CD14-positive monocyte (primary cell): ENCODE measurements at regions not wholly inside any gene's neighbourhood (a gene's known extent, or its start where the extent isn't known, plus 50 kb on each side); places are given as distances from the start of the nearest gene placed in this dataset.

Source experiments
- DNase-seq, 3 donors: peaks; one replicate each; pipeline ENCODE4 v3.0.0-alpha.2; 2011 to 2022
- H2AFZ ChIP-seq: 2 replicates; pipeline ENCODE4 v1.6.0; 2012; ENCODE audit warnings: mild to moderate bottlenecking, low read depth, low read length, inconsistent platforms; ENCODE audit not compliant: insufficient read depth, poor library complexity, severe bottlenecking
- H3K27ac ChIP-seq, 2 donors: 1 replicate in 1 of 2; 2 replicates in 1 of 2; pipeline ENCODE4 v1.5.1; 2012 to 2013; ENCODE audit warnings: low read length in 2 of 2, control low read depth in 1 of 2, inconsistent platforms in 1 of 2, low read depth in 1 of 2, mild to moderate bottlenecking in 1 of 2
- H3K27me3 ChIP-seq, 2 donors: one replicate each; pipeline versions ENCODE4 v1.6.0 to v1.6.1; 2011 to 2013; ENCODE audit warnings: low read length in 2 of 2; ENCODE audit not compliant: control insufficient read depth in 2 of 2, insufficient read depth in 2 of 2
- H3K36me3 ChIP-seq, 2 donors: replicated peaks in 1 of 2; 1 replicate in 1 of 2; 2 replicates in 1 of 2; pipeline versions ENCODE4 v1.5.1 to v1.6.1; 2012 to 2013; ENCODE audit warnings: low read length in 2 of 2, control low read depth in 1 of 2, inconsistent platforms in 1 of 2, mild to moderate bottlenecking in 1 of 2; ENCODE audit not compliant: insufficient read depth in 2 of 2, control insufficient read depth in 1 of 2
- H3K4me1 ChIP-seq, 2 donors: 1 replicate in 1 of 2; 2 replicates in 1 of 2; pipeline versions ENCODE4 v1.5.1 to v1.6.1; 2012 to 2013; ENCODE audit warnings: low read length in 2 of 2, control low read depth in 1 of 2, inconsistent platforms in 1 of 2, mild to moderate bottlenecking in 1 of 2, moderate library complexity in 1 of 2; ENCODE audit not compliant: insufficient read depth in 2 of 2, control insufficient read depth in 1 of 2
- H3K4me2 ChIP-seq: replicated peaks from 2 replicates; pipeline ENCODE3; 2012; ENCODE audit warnings: low read length, moderate library complexity, mild to moderate bottlenecking; ENCODE audit not compliant: poor library complexity, severe bottlenecking; ENCODE audit errors: extremely low read depth
- H3K4me3 ChIP-seq, 3 experiments: fragments of 200-600 bp in 1 of 3; sonication (generic) in 1 of 3; replicated peaks in 1 of 3; 1 replicate in 2 of 3; 2 replicates in 1 of 3; pipeline ENCODE4 v1.5.1; 2011 to 2013; ENCODE audit warnings: low read length in 3 of 3, mild to moderate bottlenecking in 3 of 3, control low read depth in 2 of 3, low read depth in 2 of 3, inconsistent platforms in 1 of 3, moderate library complexity in 1 of 3
- H3K79me2 ChIP-seq: 2 replicates; pipeline ENCODE4 v1.6.0; 2012; ENCODE audit warnings: mild to moderate bottlenecking, control low read depth, inconsistent platforms, low read length, moderate library complexity; ENCODE audit not compliant: insufficient read depth
- H3K9ac ChIP-seq: 2 replicates; pipeline ENCODE4 v1.6.0; 2017; ENCODE audit warnings: low read length, mild to moderate bottlenecking; ENCODE audit not compliant: insufficient read depth, poor library complexity, severe bottlenecking
- H3K9me3 ChIP-seq, 2 donors: replicated peaks in 1 of 2; 1 replicate in 1 of 2; 2 replicates in 1 of 2; pipeline versions ENCODE4 v1.5.1 to v1.6.1; 2012 to 2013; ENCODE audit warnings: low read length in 2 of 2, control low read depth in 1 of 2; ENCODE audit not compliant: control insufficient read depth in 1 of 2, insufficient read depth in 1 of 2
- H4K20me1 ChIP-seq: 2 replicates; pipeline ENCODE4 v1.6.0; 2012; ENCODE audit warnings: mild to moderate bottlenecking, low read length, control low read depth, moderate library complexity; ENCODE audit not compliant: insufficient read depth
- H3K27ac Mint-ChIP-seq, 7 donors: one replicate each; pipeline ENCODE4 v1.8.0; 2020; ENCODE audit warnings: mild to moderate bottlenecking in 7 of 7, mixed read lengths in 7 of 7, moderate library complexity in 6 of 7, inconsistent platforms in 2 of 7
- H3K27me3 Mint-ChIP-seq, 3 donors: one replicate each; pipeline ENCODE4 v1.8.0; 2021 to 2022; ENCODE audit warnings: low read depth in 3 of 3, mild to moderate bottlenecking in 3 of 3, mixed read lengths in 3 of 3, moderate library complexity in 3 of 3, inconsistent platforms in 1 of 3
- H3K36me3 Mint-ChIP-seq, 2 donors: one replicate each; pipeline ENCODE4 v1.8.0; 2020; ENCODE audit warnings: mixed read lengths in 2 of 2, inconsistent platforms in 1 of 2, mild to moderate bottlenecking in 1 of 2
- H3K4me1 Mint-ChIP-seq: one replicate; pipeline ENCODE4 v1.8.0; 2020; ENCODE audit warnings: mild to moderate bottlenecking, mixed read lengths
- H3K4me3 Mint-ChIP-seq, 2 donors: one replicate each; pipeline ENCODE4 v1.8.0; 2020; ENCODE audit warnings: mild to moderate bottlenecking in 2 of 2, mixed read lengths in 2 of 2, moderate library complexity in 1 of 2
- H3K9me3 Mint-ChIP-seq, 7 donors: one replicate each; pipeline ENCODE4 v1.8.0; 2020 to 2022; ENCODE audit warnings: mixed read lengths in 7 of 7, mild to moderate bottlenecking in 6 of 7, moderate library complexity in 6 of 7, inconsistent platforms in 2 of 7
- CTCF ChIP-seq: fragments of 200-600 bp; IDR thresholded peaks from one replicate; pipeline ENCODE4 v1.8.0; 2022; ENCODE audit warnings: antibody characterized with exemption, mild to moderate bottlenecking
- WGBS: methylation state at CpG from one replicate; pipeline ENCODE4 v1.1.5; 2013; ENCODE audit warnings: missing lambda C conversion rate; ENCODE audit not compliant: insufficient coverage; 5-methylcytosine and 5-hydroxymethylcytosine counted together
- intact Hi-C, 2 donors: fragments of 100-400 bp; cut with micrococcal nuclease; formaldehyde crosslinking; loops; one replicate each; pipeline versions ENCODE4 v1.15.0 to v1.15.1; 2023

- no peak overlapping the region for H2AFZ ChIP-seq
- Mint-ChIP-seq H3K27me3 (no peaks in the 10 kb centered on the region), H3K36me3 (peaks cover 0 to 5% of the 10 kb centered on the region in 2 donors), H3K4me3 (no peak overlapping the region), H3K27ac (no peak overlapping the region), H3K4me1 (no peaks in the 10 kb centered on the region), H3K9me3 (no peaks in the 10 kb centered on the region)
- H3K9ac ChIP-seq, result no peak overlapping the region
- H3K4me2 ChIP-seq, result no peak overlapping the region
- no peak for TF ChIP-seq CTCF
- no peaks in the 10 kb centered on the region for H3K36me3 ChIP-seq
- intact Hi-C loops, result no loop called here
- H3K79me2 ChIP-seq, result peaks cover 3% of the 10 kb centered on the region
- no peak overlapping the region for H3K27ac ChIP-seq
- no peak for DNase-seq
- no CpG with 5 or more reads among the region's 4 CpGs for WGBS
- H3K4me3 ChIP-seq, result no peak overlapping the region
- H4K20me1 ChIP-seq, result no peaks in the 10 kb centered on the region
- no peaks in the 10 kb centered on the region for H3K27me3 ChIP-seq
- H3K4me1 ChIP-seq, result no peaks in the 10 kb centered on the region
- H3K9me3 ChIP-seq, result no peaks in the 10 kb centered on the region
These were observed 225.9 kb downstream of the PTPRC start for GRCh38 chr1:198864695-198865094.

GRCh38 chr1:198865319-198865718 lies 226.5 kb downstream of the PTPRC start:
- H3K27me3 Mint-ChIP-seq, result no peaks in the 10 kb centered on the region
- H4K20me1 ChIP-seq, result no peaks in the 10 kb centered on the region
- no peak overlapping the region for H3K4me3 Mint-ChIP-seq
- H3K4me3 ChIP-seq, result no peak overlapping the region
- no peaks in the 10 kb centered on the region for H3K4me1 Mint-ChIP-seq
- no peaks in the 10 kb centered on the region for H3K9me3 Mint-ChIP-seq
- intact Hi-C loops, result no loop called here
- no peak for DNase-seq
- no peak for TF ChIP-seq CTCF
- H3K4me1 ChIP-seq, result no peaks in the 10 kb centered on the region
- no peak overlapping the region for H2AFZ ChIP-seq
- H3K36me3 Mint-ChIP-seq, result peaks cover 0 to 5% of the 10 kb centered on the region in 2 donors
- no peak overlapping the region for H3K27ac Mint-ChIP-seq
- H3K27me3 ChIP-seq, result no peaks in the 10 kb centered on the region
- H3K4me2 ChIP-seq, result no peak overlapping the region
- WGBS, result no CpG with 5 or more reads among the region's 2 CpGs
- no peaks in the 10 kb centered on the region for H3K36me3 ChIP-seq
- H3K27ac ChIP-seq, result no peak overlapping the region
- no peaks in the 10 kb centered on the region for H3K9me3 ChIP-seq
- H3K9ac ChIP-seq, result no peak overlapping the region
- peaks cover 3% of the 10 kb centered on the region for H3K79me2 ChIP-seq
